HG02852 (cell line): ENCODE measurements at regions not wholly inside any gene's neighbourhood (a gene's known extent, or its start where the extent isn't known, plus 50 kb on each side); places are given as distances from the start of the nearest gene placed in this dataset.
A peak's percentile ranks its signal among the peaks of the same experiment; 100 is the strongest.
"Not testable (repeated sequence)": the region's sequence is repeated elsewhere in the genome, so short reads cannot be mapped to it uniquely, and the experiment has no call there.

Source experiments
- ATAC-seq: cut with Tn5 transposase; IDR thresholded peaks from one replicate; pipeline ENCODE4 v1.9.1; 2021; ENCODE audit warnings: mild to moderate bottlenecking, moderate library complexity; ENCODE audit not compliant: unreplicated experiment

DNA sequence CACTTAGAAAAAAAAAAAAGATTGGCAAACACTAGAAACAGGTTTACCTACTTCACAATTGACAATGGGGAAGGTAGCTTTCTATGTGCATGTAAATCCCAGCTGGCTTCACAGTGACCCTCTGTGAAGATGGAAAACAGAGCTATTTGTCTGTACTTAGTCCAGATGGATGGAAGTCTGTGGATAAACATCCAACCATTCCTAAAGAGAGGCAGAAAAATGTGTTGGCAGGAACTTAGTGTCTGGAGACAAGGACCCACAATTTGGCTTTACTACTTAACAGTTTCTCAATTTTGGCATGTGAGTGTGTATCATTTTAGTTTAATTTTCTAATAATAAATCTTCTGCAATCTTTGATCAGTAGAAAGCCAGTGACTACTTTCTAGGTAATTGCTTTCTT is 154.4 kb downstream of the RAD51AP2 start:
- ATAC-seq: no peak

GRCh38 chr2:17362956-17363355 is 155.3 kb downstream of the RAD51AP2 start:
- no peak for ATAC-seq

GRCh38 chr2:17355608-17356329 is 162.5 kb downstream of the RAD51AP2 start:
- ATAC-seq: peak; percentile 92

- ATAC-seq: no peak
Measured at GRCh38 chr2:17353263-17353662, 165.0 kb downstream of the RAD51AP2 start.

DNA sequence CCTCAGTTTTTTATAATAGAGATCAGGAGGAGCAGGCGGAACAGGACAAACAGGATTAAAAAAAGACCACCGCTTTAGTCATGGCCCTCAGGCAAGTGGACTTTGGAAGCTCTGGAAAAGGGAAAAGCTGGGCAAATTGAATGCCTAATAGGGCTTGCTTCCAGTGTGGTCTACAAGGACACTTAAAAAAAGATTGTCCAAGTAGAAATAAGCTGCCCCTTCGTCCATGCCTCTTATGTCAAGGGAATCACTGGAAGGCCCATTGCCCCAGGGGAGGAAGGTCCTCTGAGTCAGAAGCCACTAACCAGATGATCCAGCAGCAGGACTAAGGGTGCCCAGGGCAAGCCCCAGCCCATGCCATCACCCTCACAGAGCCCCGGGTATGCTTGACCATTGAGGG is 175.5 kb downstream of the RAD51AP2 start:
- ATAC-seq: not testable (repeated sequence)

DNA sequence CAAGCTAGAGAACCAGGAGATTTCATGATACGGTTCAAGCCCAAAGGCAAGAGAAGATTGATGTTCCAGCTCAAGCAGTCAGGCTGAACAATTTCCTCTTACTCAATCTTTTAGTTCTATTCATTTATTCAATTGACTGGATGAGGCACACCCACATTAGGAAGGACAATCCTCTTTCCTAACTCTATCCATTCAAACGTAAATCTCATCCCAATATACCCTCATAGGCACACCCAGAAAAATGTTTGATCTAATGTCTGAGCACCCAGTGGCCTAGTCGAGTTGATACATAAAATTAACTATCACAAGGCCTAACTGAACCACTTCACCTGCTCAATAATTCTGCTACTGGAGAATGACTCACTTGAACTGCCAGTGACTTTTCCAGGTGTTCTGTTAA is 180.7 kb downstream of the RAD51AP2 start:
- ATAC-seq: no peak

DNA sequence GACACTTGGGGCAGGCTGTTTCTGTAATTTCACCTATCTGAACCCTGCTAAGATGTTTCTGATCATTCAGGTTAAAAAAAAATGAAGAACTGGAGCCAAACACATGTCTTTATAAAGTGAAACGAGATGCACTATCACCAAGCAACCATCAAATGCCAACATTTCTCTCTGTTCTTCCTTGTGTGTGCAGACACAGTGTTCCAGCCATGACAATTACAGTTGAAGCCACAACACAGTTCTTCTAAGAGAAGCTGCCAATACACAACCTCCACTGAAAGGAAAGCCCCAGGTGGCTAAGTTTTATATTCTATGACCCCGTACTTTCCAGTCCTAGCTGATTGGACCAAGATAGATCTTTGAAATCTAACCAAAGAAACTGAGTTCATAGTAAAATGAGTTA is 181.8 kb downstream of the RAD51AP2 start:
- ATAC-seq: no peak

DNA sequence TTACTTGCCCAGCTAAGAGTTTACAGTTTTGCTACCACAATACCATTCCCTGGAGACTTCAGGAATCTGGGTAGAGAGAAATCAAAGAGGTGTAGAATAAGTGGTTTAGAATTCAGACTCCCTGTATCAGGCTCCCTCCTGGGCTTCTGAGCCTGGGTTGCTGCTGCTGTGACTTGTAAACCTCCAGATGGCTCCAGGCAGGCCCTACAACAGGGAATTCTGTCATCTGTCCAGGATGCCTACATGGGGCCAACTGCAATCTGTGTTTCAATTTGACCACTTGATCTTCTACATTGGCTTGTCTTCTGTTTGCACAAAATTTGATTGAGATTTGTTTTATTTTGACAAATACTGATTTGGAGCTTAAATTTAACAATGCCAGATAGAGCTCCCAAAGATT is 183.9 kb downstream of the RAD51AP2 start:
- no peak for ATAC-seq

GRCh38 chr2:17331636-17332035 is 186.6 kb downstream of the RAD51AP2 start:
- no peak for ATAC-seq

DNA sequence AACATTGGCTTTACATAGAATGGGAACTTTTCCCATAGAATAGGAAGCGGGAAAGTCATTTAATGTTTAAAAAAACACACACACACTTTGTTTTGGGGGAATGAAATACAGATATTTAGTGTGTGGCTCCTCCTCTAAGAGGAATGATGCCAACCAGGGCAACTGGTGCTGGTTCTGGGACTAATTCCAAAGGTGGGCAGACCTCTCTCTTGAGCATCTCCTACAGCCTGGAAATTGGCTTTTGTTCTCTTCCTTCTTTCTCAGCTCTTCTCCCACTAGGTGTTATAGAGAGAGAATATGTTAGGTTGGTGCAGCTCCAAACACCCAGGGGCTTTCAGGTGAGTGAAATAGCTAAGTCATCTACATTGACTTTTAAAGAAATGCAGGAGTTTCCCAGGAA is 190.1 kb downstream of the RAD51AP2 start:
- ATAC-seq: no peak

GRCh38 chr2:17327649-17328048 is 190.6 kb downstream of the RAD51AP2 start:
- no peak for ATAC-seq

DNA sequence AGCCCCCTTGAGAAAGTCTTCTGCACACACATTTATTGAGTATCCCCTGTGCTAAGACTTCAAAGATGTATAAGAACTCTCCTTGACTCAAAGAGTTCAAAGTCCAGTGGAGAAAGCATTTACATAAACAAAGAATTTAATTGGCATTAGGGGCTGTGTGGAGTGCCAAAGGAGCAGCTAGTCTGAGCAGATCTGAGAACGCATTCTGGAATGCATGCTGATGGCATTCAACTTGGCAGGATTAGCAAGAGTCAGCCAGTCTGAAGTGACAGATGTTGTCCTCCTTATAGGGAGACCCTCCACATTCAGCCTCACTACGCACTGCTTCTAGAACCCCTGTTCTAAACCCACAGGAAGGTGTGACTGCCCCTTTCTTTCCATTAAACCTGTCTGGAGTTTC is 191.5 kb downstream of the RAD51AP2 start:
- ATAC-seq: no peak

GRCh38 chr2:17323697-17324096 is 194.5 kb downstream of the RAD51AP2 start:
- ATAC-seq: no peak

- no peak for ATAC-seq
Measured at GRCh38 chr2:17322461-17322860, 195.8 kb downstream of the RAD51AP2 start.

DNA sequence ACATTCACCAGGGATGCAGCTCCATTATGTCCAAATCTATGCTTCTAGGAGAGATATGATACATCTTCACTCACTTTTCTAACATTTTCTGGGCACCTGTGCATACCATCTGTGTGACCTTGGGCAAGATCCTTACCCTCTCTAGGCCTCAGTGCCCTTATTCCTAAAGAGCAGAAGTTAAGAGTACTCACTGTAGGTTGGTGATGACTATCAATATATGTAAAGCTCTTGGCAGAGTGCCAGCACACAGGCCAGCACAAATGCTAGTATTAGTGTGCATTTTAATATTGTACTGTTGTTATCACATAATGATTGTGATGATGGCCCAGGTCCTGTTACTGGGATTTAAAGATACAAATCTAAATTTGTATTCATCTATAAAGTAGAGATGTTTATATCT is 199.2 kb downstream of the RAD51AP2 start:
- no peak for ATAC-seq

DNA sequence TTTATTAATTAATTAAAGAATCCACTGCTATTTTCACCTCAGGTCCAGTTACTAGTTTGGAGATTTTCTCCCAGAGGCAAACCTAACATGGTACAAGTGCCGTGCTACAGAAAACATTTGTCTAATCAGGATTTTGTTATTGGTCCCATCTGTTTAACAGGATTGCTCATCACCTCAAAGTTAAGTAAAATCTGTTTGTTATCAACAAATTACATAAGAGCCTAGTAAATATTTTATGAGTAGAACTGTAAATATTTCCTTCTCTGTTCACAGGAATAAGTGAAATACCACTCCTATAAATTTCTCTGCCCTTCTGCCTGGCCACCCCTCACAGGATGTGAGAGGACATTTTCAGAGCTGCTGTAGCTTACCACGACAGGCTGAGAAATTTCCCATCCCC is 200.2 kb downstream of the RAD51AP2 start:
- no peak for ATAC-seq

DNA sequence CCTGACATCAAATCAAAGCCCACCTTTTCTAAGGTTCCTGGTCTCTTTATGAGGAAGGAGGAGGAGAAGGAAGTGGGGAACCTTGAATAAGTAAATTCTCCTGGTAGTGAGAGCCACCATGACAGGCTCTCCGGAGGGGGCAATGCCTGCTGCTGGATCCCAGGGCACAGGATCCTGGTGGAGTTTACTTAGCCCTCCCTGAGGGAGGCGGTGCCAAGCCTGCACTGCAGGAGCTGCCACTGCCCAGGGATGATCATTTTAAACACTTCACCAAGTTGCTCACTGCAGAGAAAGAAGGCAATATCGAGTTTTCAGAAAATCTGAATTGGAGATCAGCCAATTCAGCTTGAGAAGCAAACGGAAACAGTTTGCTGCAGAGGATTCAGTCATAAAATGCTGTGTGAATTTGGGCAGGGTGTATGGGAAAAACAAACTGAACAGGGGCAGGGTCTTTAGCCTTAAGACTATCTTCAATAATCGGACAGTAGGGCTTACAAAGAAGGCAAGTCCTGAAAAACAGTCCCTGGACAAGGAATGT is 200.7 kb downstream of the RAD51AP2 start:
- ATAC-seq: no peak

GRCh38 chr2:17313261-17313660 is 205.0 kb downstream of the RAD51AP2 start:
- ATAC-seq: no peak

- no peak for ATAC-seq
Measured at GRCh38 chr2:17311771-17312511, 206.3 kb downstream of the RAD51AP2 start.

DNA sequence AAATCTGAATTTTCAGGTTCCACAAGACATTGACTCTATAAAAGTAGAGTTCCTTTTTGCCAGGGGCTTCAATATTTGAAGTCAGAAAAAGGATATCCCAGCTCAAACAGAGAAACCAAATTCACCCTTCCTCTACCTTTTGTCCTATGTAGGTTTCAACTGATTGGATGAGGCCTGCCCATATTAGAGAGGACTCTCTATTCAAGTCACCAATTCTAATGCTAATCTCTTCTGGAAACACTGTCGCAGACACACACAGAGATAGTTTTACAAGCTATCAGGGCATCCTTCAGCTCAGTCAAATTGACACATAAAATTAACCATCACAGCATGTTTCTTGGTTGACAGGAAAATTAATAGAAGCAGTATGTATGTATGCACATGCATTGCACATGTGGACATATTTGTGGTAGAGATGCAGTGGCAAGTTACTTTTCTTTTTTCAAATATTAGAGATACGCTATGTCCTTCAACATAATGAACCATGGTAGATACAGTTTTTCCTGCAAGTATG is 207.1 kb downstream of the RAD51AP2 start:
- ATAC-seq: no peak

GRCh38 chr2:17309741-17310339 is 208.4 kb downstream of the RAD51AP2 start:
- ATAC-seq: peak; percentile 91

GRCh38 chr2:17309181-17309580 is 209.1 kb downstream of the RAD51AP2 start:
- ATAC-seq: no peak
